K562 (cell line): ENCODE measurements at regions not wholly inside any gene's neighbourhood (a gene's known extent, or its start where the extent isn't known, plus 50 kb on each side); places are given as distances from the start of the nearest gene placed in this dataset.

Experiments used
- ATAC-seq: fragments of 200-7000 bp; cut with Tn5 transposase; 3 replicates; pipeline ENCODE4 v1.9.1; 2020; ENCODE audit warnings: moderate library complexity
- BruUV-seq: library from RNA; stranded (reverse); fragments of 400-500 nt; replicated peaks from 2 replicates; lab custom pipeline; 2021; lab: Mats Ljungman, UMichigan
- CTCF ChIA-PET: fragments of 300-600 bp; formaldehyde crosslinking; extraction: SDS; loops from one replicate; lab custom pipeline; 2021; ENCODE audit warnings: low intra/inter-chr PET ratio; lab: Yijun Ruan, JAX
- POLR2A ChIA-PET: fragments of 300-600, 350-650 bp; sonication (Branson Sonifier 250); formaldehyde crosslinking; extraction: SDS; loops from one replicate; lab custom pipeline; 2021; ENCODE audit warnings: antibody characterized with exemption, inconsistent platforms; lab: Yijun Ruan, JAX
- DNase-seq, 4 experiments: peaks; one replicate each; pipeline versions ENCODE4 v3.0.0 to v3.0.0-alpha.2; 2011 to 2018; ENCODE audit warnings: low spot score in 3 of 4, mixed read lengths in 3 of 4; ENCODE audit errors: extremely low read depth in 1 of 4
- FAIRE-seq: peaks from 2 replicates; lab custom pipeline; 2011; peaks lifted over from hg19 to GRCh38; lab: Jason Lieb, UNC
- H2AFZ ChIP-seq: 2 replicates; pipeline ENCODE4 v1.6.0; 2011; ENCODE audit warnings: low read depth, low read length, control low read depth, inconsistent platforms
- H3K27ac ChIP-seq: fragments of 200-600 bp; 3 replicates; pipeline ENCODE4 v1.8.0; 2011; ENCODE audit warnings: low read depth, mild to moderate bottlenecking, control low read depth, inconsistent platforms, low read length, moderate library complexity, mixed read lengths; ENCODE audit errors: extremely low read depth
- H3K27me3 ChIP-seq, 2 experiments: fragments of 300-600 bp in 1 of 2; 2 replicates in 1 of 2; 3 replicates in 1 of 2; pipeline versions ENCODE4 v1.6.0 to v1.8.0; 2011; ENCODE audit warnings: inconsistent platforms in 2 of 2, low read length in 2 of 2, mild to moderate bottlenecking in 1 of 2, mixed read lengths in 1 of 2, moderate library complexity in 1 of 2; ENCODE audit not compliant: control insufficient read depth in 2 of 2, insufficient read depth in 2 of 2
- H3K36me3 ChIP-seq: fragments of 300-600 bp; 3 replicates; pipeline ENCODE4 v1.8.0; 2011; ENCODE audit warnings: mild to moderate bottlenecking, low read length, inconsistent platforms; ENCODE audit not compliant: control insufficient read depth, insufficient read depth
- H3K4me1 ChIP-seq, 2 experiments: fragments of 200-600 bp in 1 of 2; replicated peaks in 1 of 2; 2 replicates in 1 of 2; 3 replicates in 1 of 2; pipeline versions ENCODE4 v1.5.1 to v1.8.0; 2011; ENCODE audit warnings: inconsistent platforms in 2 of 2, low read length in 2 of 2, mild to moderate bottlenecking in 1 of 2, mixed read lengths in 1 of 2, moderate library complexity in 1 of 2; ENCODE audit not compliant: control insufficient read depth in 2 of 2, insufficient read depth in 2 of 2
- H3K4me2 ChIP-seq: 2 replicates; pipeline ENCODE4 v1.6.1; 2011; ENCODE audit warnings: low read length, control low read depth, inconsistent platforms, mixed read lengths; ENCODE audit not compliant: insufficient read depth
- H3K4me3 ChIP-seq: fragments of 200-600 bp; sonication (generic), shearing (Covaris generic); 2 replicates; pipeline ENCODE4 v1.5.1; 2016; ENCODE audit warnings: control low read depth, inconsistent platforms
- H3K79me2 ChIP-seq: fragments of 200-600 bp; 3 replicates; pipeline ENCODE4 v1.8.0; 2011; ENCODE audit warnings: low read length, inconsistent platforms; ENCODE audit not compliant: control insufficient read depth, insufficient read depth
- H3K9ac ChIP-seq, 2 experiments: 2 replicates each; pipeline versions ENCODE4 v1.6.0 to v1.6.1; 2011; ENCODE audit warnings: low read depth in 2 of 2, low read length in 2 of 2, control low read depth in 1 of 2, inconsistent platforms in 1 of 2, mild to moderate bottlenecking in 1 of 2, mixed read lengths in 1 of 2; ENCODE audit not compliant: insufficient read depth in 1 of 2
- H3K9me1 ChIP-seq: one replicate; pipeline ENCODE4 v1.6.0; 2011; ENCODE audit warnings: inconsistent platforms, mild to moderate bottlenecking, low read length, moderate library complexity; ENCODE audit not compliant: control insufficient read depth, insufficient read depth
- H3K9me3 ChIP-seq: replicated peaks from 2 replicates; pipeline ENCODE4 v1.5.1; 2011; ENCODE audit warnings: low read depth, low read length, inconsistent platforms; ENCODE audit not compliant: control insufficient read depth, insufficient read depth
- H4K20me1 ChIP-seq: replicated peaks from 2 replicates; pipeline ENCODE4 v1.6.1; 2011; ENCODE audit warnings: low read length, inconsistent platforms, mixed read lengths; ENCODE audit not compliant: control insufficient read depth, insufficient read depth
- CUX1 ChIP-seq: fragments of 200-800 bp; sonication (Bioruptor generic); IDR thresholded peaks from 2 replicates; pipeline ENCODE4 v1.6.1; 2016; ENCODE audit warnings: missing genetic modification characterization, missing compliant biosample characterization
- ELF4 ChIP-seq: fragments of 450-650 bp; formaldehyde crosslinking; IDR thresholded peaks from 2 replicates; pipeline ENCODE4 v1.4.0; 2022; ENCODE audit warnings: missing genetic modification characterization
- JUN ChIP-seq, 2 experiments: sonication (generic) in 1 of 2; formaldehyde crosslinking in 1 of 2; IDR thresholded peaks; 2 replicates each; pipeline versions ENCODE4 v1.6.1 to v1.8.0; 2012 to 2022; ENCODE audit warnings: borderline replicate concordance in 2 of 2, mild to moderate bottlenecking in 2 of 2, improper control_type of control experiment in 1 of 2, low read depth in 1 of 2, low read length in 1 of 2, missing genetic modification reagents in 1 of 2
- NEUROD1 ChIP-seq: fragments of 150-350 bp; IDR thresholded peaks from 2 replicates; pipeline ENCODE4 v1.6.1; 2014; ENCODE audit warnings: borderline replicate concordance, low read length, low read depth; ENCODE audit not compliant: partially characterized antibody
- PPARD ChIP-seq: fragments of 250-450 bp; sonication (Bioruptor Pico); IDR thresholded peaks from 2 replicates; pipeline ENCODE4 v1.8.0; 2022; ENCODE audit warnings: inconsistent platforms, mild to moderate bottlenecking, moderate library complexity
- SAFB2 ChIP-seq: fragments of 200-400 bp; formaldehyde crosslinking; IDR thresholded peaks from 2 replicates; pipeline ENCODE4 v1.6.1; 2018; ENCODE audit warnings: borderline replicate concordance, low read length, low read depth, moderate library complexity; ENCODE audit not compliant: severe bottlenecking
- YY1 ChIP-seq, 3 experiments: IDR thresholded peaks; 2 replicates each; pipeline ENCODE4 v1.6.1; 2011; ENCODE audit warnings: low read length in 2 of 3, mild to moderate bottlenecking in 2 of 3, moderate library complexity in 2 of 3, borderline replicate concordance in 1 of 3, control low read depth in 1 of 3, low read depth in 1 of 3; ENCODE audit not compliant: insufficient read depth in 3 of 3, insufficient replicate concordance in 2 of 3, control insufficient read depth in 1 of 3, insufficient read length in 1 of 3; ENCODE audit errors: extremely low read depth in 1 of 3
- WGBS: fragments of 100-300 bp; shearing (Covaris generic); methylation state at CpG from one replicate; pipeline ENCODE4 v1.1.6; 2016; ENCODE audit warnings: low coverage, mixed read lengths; ENCODE audit not compliant: insufficient coverage; ENCODE audit errors: missing lambda C conversion rate; 5-methylcytosine and 5-hydroxymethylcytosine counted together
- in situ Hi-C: fragments of 300-500 bp; cut with MboI; formaldehyde crosslinking; loops from 4 replicates; pipeline ENCODE4 v1.15.0; 2018; ENCODE audit warnings: inconsistent platforms, mixed read lengths
- intact Hi-C: fragments of 100-400 bp; cut with micrococcal nuclease; formaldehyde crosslinking; loops from 2 replicates; pipeline ENCODE4 v1.14.2; 2022

- no peak for TF ChIP-seq YY1 (IDR thresholded peaks at IDR 0.05; ENCODE audit: borderline replicate concordance in 1 of 3, control insufficient read depth in 1 of 3, extremely low read depth in 1 of 3, insufficient read depth in 3 of 3, insufficient read length in 1 of 3, insufficient replicate concordance in 2 of 3, low read depth in 1 of 3, low read length in 2 of 3)
- no peak for TF ChIP-seq NEUROD1
- TF ChIP-seq CUX1 (CRISPR knock-in tag): no peak
These were observed 89.8 kb upstream of the MS4A8 start (continued) for GRCh38 chr11:60609632-60610031.

- POLR2A ChIA-PET: no interaction called here
- Histone ChIP-seq H3K4me1 (peaks cover 0 to 4% of the 10 kb centered on the region in 2 experiments; a peak in 2 of 5 replicates), H3K27ac (no peak overlapping the region), H3K4me3 (no peak overlapping the region), H2AFZ (no peak overlapping the region), H3K9ac (no peak overlapping the region), H4K20me1 (no peaks in the 10 kb centered on the region), H3K36me3 (no peaks in the 10 kb centered on the region), H3K79me2 (no peaks in the 10 kb centered on the region), H3K9me3 (no peaks in the 10 kb centered on the region), H3K27me3 (no peaks in the 10 kb centered on the region), H3K9me1 (no peaks in the 10 kb centered on the region), H3K4me2 (no peak overlapping the region)
- in situ Hi-C loops: no loop called here
- 0% methylated on average over 1 of the region's 1 CpG for WGBS
- no peak for DNase-seq
- TF ChIP-seq JUN (IDR thresholded peaks at IDR 0.05; ENCODE audit: borderline replicate concordance, low read depth, low read length): no peak
- no peak for TF ChIP-seq JUN (CRISPR knock-in tag; IDR thresholded peaks at IDR 0.05; ENCODE audit: borderline replicate concordance)
- TF ChIP-seq SAFB2: no peak
- TF ChIP-seq PPARD (CRISPR knock-in tag): no peak
- TF ChIP-seq ELF4 (CRISPR knock-in tag): no peak
- CTCF ChIA-PET: no interaction called here
- no peak for ATAC-seq
- intact Hi-C loops: loop anchor here (10.0 kb wide), 2 partner anchors 126 to 786 kb away; no protein-coding TSS in a partner anchor
- BruUV-seq: no TSS peak
- FAIRE-seq: no peak
These were observed 88.7 kb upstream of the MS4A8 start for GRCh38 chr11:60610702-60611101.
